HCT116 (cell line): ENCODE measurements at regions not wholly inside any gene's neighbourhood (a gene's known extent, or its start where the extent isn't known, plus 50 kb on each side); places are given as distances from the start of the nearest gene placed in this dataset.

Source experiments
- ATAC-seq: fragments of 200-7000 bp; cut with Tn5 transposase; 2 replicates; pipeline ENCODE4 v1.9.1; 2020; ENCODE audit warnings: mild to moderate bottlenecking, moderate library complexity
- BruUV-seq: library from RNA; stranded (reverse); fragments of 400-500 nt; replicated peaks from 2 replicates; lab custom pipeline; 2021; lab: Mats Ljungman, UMichigan
- CTCF ChIA-PET: fragments of 300-600 bp; sonication (Branson Sonifier 250); formaldehyde crosslinking; loops from one replicate; lab custom pipeline; 2021; ENCODE audit warnings: antibody characterized with exemption; lab: Charles Lee
- POLR2A ChIA-PET: fragments of 300-600, 350-600 bp; sonication (Branson Sonifier 250); formaldehyde crosslinking; loops from one replicate; lab custom pipeline; 2021; ENCODE audit warnings: antibody characterized with exemption; lab: Charles Lee
- RAD21 ChIA-PET, 2 experiments: fragments of 300-600 bp; sonication (Branson Sonifier 250); formaldehyde crosslinking; loops; one replicate each; lab custom pipeline; 2023; ENCODE audit warnings: low total read pairs in 2 of 2; ENCODE audit not compliant: uncharacterized antibody in 2 of 2, unreplicated experiment in 2 of 2, low non-redundant PET in 1 of 2; lab: Charles Lee
- DNase-seq: peaks from one replicate; pipeline ENCODE4 v3.0.0-alpha.2; 2010; ENCODE audit warnings: low read depth, low spot score
- H2AFZ ChIP-seq: fragments of 200-600 bp; shearing (Covaris generic), sonication (generic); 2 replicates; pipeline ENCODE4 v1.6.1; 2017; ENCODE audit warnings: low read depth, mixed run types, mixed read lengths, antibody characterized with exemption, low read length; ENCODE audit not compliant: poor library complexity, severe bottlenecking
- H3K27ac ChIP-seq: 2 replicates; pipeline ENCODE4 v1.5.1; 2012; ENCODE audit warnings: low read depth, low read length
- H3K27me3 ChIP-seq: fragments of 200-600 bp; sonication (generic); 2 replicates; pipeline ENCODE4 v1.6.1; 2016; ENCODE audit warnings: mixed run types, low read length, mixed read lengths; ENCODE audit not compliant: insufficient read depth
- H3K36me3 ChIP-seq, 2 experiments: fragments of 200-500 bp in 1 of 2; fragments of 200-600 bp in 1 of 2; sonication (Bioruptor generic) in 1 of 2; sonication (generic) in 1 of 2; 2 replicates each; pipeline versions ENCODE4 v1.5.1 to v1.6.1; 2014 to 2016; ENCODE audit warnings: low read length in 2 of 2, inconsistent platforms in 1 of 2, mixed read lengths in 1 of 2, mixed run types in 1 of 2; ENCODE audit not compliant: insufficient read depth in 2 of 2, control insufficient read depth in 1 of 2
- H3K4me1 ChIP-seq, 2 experiments: fragments of 200-600 bp in 1 of 2; sonication (generic) in 1 of 2; 2 replicates each; pipeline versions ENCODE4 v1.5.1 to v1.6.1; 2012 to 2017; ENCODE audit warnings: low read length in 2 of 2, inconsistent platforms in 1 of 2, mild to moderate bottlenecking in 1 of 2, mixed read lengths in 1 of 2, mixed run types in 1 of 2, moderate library complexity in 1 of 2; ENCODE audit not compliant: insufficient read depth in 2 of 2, control insufficient read depth in 1 of 2
- H3K4me2 ChIP-seq: fragments of 200-600 bp; sonication (generic); 2 replicates; pipeline ENCODE4 v1.6.1; 2017; ENCODE audit warnings: mixed run types, low read length, mixed read lengths
- H3K4me3 ChIP-seq, 2 experiments: fragments of 200-600 bp in 1 of 2; sonication (generic) in 1 of 2; replicated peaks in 1 of 2; 2 replicates each; pipeline ENCODE4 v1.5.1; 2011 to 2016; ENCODE audit warnings: low read length in 2 of 2, control low read depth in 1 of 2, low read depth in 1 of 2, mild to moderate bottlenecking in 1 of 2, mixed read lengths in 1 of 2, mixed run types in 1 of 2
- H3K79me2 ChIP-seq: fragments of 200-600 bp; sonication (generic); 2 replicates; pipeline ENCODE4 v1.6.1; 2017; ENCODE audit warnings: mild to moderate bottlenecking, mixed run types, low read length, moderate library complexity, mixed read lengths; ENCODE audit not compliant: insufficient read depth
- H3K9ac ChIP-seq: fragments of 200-600 bp; sonication (generic); 2 replicates; pipeline ENCODE4 v1.6.1; 2016; ENCODE audit warnings: low read length, mixed read lengths
- H3K9me2 ChIP-seq: fragments of 200-600 bp; sonication (generic), shearing (Covaris generic); 2 replicates; pipeline ENCODE4 v1.6.1; 2017; ENCODE audit warnings: mixed run types, mild to moderate bottlenecking, moderate library complexity; ENCODE audit not compliant: insufficient read depth
- H3K9me3 ChIP-seq, 2 experiments: fragments of 200-500 bp in 1 of 2; fragments of 200-600 bp in 1 of 2; sonication (Bioruptor generic) in 1 of 2; sonication (generic) in 1 of 2; 2 replicates each; pipeline ENCODE4 v1.6.1; 2014 to 2017; ENCODE audit warnings: low read length in 2 of 2, mixed read lengths in 2 of 2, inconsistent platforms in 1 of 2, low read depth in 1 of 2, mild to moderate bottlenecking in 1 of 2, mixed run types in 1 of 2, moderate library complexity in 1 of 2; ENCODE audit not compliant: control insufficient read depth in 1 of 2, insufficient read depth in 1 of 2
- H4K20me1 ChIP-seq: fragments of 200-600 bp; sonication (generic), shearing (Covaris generic); 2 replicates; pipeline ENCODE4 v1.6.1; 2017; ENCODE audit warnings: mixed run types, mild to moderate bottlenecking, moderate library complexity; ENCODE audit not compliant: insufficient read depth
- CTCF ChIP-seq, 3 experiments: fragments of 200-600 bp in 1 of 3; sonication (generic) in 1 of 3; IDR thresholded peaks in 2 of 3; conservative IDR thresholded peaks in 1 of 3; 2 replicates each; pipeline ENCODE4 v1.5.1; 2012 to 2017; ENCODE audit warnings: low read depth in 2 of 3, low read length in 2 of 3, antibody characterized with exemption in 1 of 3, borderline replicate concordance in 1 of 3, control low read depth in 1 of 3, mild to moderate bottlenecking in 1 of 3, mixed read lengths in 1 of 3, mixed run types in 1 of 3, moderate library complexity in 1 of 3; ENCODE audit not compliant: insufficient read depth in 1 of 3
- EGR1 ChIP-seq: IDR thresholded peaks from 2 replicates; pipeline ENCODE4 v1.6.1; 2012; ENCODE audit warnings: low read depth
- ELF1 ChIP-seq: IDR thresholded peaks from 2 replicates; pipeline ENCODE4 v1.6.1; 2012; ENCODE audit warnings: low read depth, borderline replicate concordance
- FOSL1 ChIP-seq: IDR thresholded peaks from 2 replicates; pipeline ENCODE4 v1.6.1; 2012; ENCODE audit warnings: low read depth
- JUND ChIP-seq: IDR thresholded peaks from 2 replicates; pipeline ENCODE4 v1.6.1; 2012
- MAX ChIP-seq: IDR thresholded peaks from 2 replicates; pipeline ENCODE4 v1.6.1; 2012
- POLR2A ChIP-seq: IDR thresholded peaks from 2 replicates; pipeline ENCODE4 v1.7.0; 2011; ENCODE audit warnings: borderline replicate concordance; ENCODE audit not compliant: insufficient read depth, insufficient read length; ENCODE audit errors: extremely low read depth
- RAD21 ChIP-seq: IDR thresholded peaks from 2 replicates; pipeline ENCODE4 v1.6.1; 2012; ENCODE audit warnings: low read depth, mild to moderate bottlenecking
- SIN3A ChIP-seq: IDR thresholded peaks from 2 replicates; pipeline ENCODE4 v1.6.1; 2012; ENCODE audit warnings: low read depth
- SP1 ChIP-seq: IDR thresholded peaks from 2 replicates; pipeline ENCODE4 v1.6.1; 2012; ENCODE audit warnings: low read depth
- SRF ChIP-seq: IDR thresholded peaks from 2 replicates; pipeline ENCODE4 v1.6.1; 2012; ENCODE audit warnings: low read depth
- TCF7L2 ChIP-seq: IDR thresholded peaks from 2 replicates; pipeline ENCODE4 v1.7.0; 2011; ENCODE audit warnings: borderline replicate concordance, inconsistent platforms; ENCODE audit not compliant: insufficient read depth, insufficient read length; ENCODE audit errors: extremely low read depth
- YY1 ChIP-seq: IDR thresholded peaks from 2 replicates; pipeline ENCODE4 v1.6.1; 2011; ENCODE audit warnings: low read length, low read depth, moderate library complexity, mild to moderate bottlenecking; ENCODE audit not compliant: insufficient replicate concordance; ENCODE audit errors: extremely low read depth
- ZFX ChIP-seq: fragments of 450-650 bp; IDR thresholded peaks from 2 replicates; pipeline ENCODE4 v1.6.1; 2017
- ZNF274 ChIP-seq: fragments of 200-500 bp; sonication (Bioruptor generic); IDR thresholded peaks from 2 replicates; pipeline ENCODE4 v1.6.1; 2014; ENCODE audit warnings: mild to moderate bottlenecking, low read depth, low read length, inconsistent platforms
- intact Hi-C: fragments of 100-400 bp; cut with micrococcal nuclease; formaldehyde crosslinking; loops from 2 replicates; pipeline ENCODE4 v1.10.0; 2022
- TF ChIP-seq, protein P1 (sequence below): IDR thresholded peaks from 2 replicates; pipeline ENCODE4 v1.6.1; 2012; ENCODE audit warnings: low read depth

DNA sequence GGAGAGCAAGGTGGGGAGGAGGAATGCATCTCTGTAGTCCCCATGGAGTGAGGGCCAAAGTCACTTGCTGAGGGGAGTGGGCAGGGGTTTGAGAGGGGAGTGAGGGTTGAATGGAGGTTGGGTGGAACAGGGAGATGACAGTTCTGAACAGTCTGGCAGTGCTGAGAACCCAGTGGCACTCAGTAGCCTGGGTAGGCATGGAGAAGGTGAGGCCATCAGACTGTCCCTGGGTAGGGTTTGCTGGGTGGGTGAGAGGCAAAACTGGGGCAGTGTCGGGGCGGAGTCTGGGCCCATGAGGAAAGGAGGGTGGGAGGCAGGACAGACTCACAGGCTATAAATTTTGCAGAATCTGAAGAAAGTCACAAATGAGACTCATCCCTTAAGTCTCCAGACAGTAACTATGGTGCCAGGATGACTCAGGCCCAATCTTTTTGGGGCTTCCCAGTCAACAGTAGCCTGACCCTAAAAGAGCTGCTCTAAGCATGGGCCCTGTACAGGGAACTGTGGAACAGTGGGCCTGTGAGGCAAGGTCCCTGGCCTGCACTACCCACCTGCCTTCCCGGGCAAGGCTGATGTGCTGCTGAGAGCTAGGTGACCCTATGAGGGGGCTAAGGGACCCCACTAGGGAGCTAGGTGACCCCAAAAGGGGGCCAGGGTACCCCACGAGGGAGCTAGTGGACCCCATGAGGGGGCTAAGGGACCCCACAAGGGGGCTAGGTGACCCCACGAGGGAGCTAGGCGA is 51.0 kb upstream of the DMRTB1 start (continued):
- TF ChIP-seq TCF7L2 (no peak), SRF (no peak), RAD21 (no peak), SP1 (no peak)
- TF ChIP-seq, protein P1, sequence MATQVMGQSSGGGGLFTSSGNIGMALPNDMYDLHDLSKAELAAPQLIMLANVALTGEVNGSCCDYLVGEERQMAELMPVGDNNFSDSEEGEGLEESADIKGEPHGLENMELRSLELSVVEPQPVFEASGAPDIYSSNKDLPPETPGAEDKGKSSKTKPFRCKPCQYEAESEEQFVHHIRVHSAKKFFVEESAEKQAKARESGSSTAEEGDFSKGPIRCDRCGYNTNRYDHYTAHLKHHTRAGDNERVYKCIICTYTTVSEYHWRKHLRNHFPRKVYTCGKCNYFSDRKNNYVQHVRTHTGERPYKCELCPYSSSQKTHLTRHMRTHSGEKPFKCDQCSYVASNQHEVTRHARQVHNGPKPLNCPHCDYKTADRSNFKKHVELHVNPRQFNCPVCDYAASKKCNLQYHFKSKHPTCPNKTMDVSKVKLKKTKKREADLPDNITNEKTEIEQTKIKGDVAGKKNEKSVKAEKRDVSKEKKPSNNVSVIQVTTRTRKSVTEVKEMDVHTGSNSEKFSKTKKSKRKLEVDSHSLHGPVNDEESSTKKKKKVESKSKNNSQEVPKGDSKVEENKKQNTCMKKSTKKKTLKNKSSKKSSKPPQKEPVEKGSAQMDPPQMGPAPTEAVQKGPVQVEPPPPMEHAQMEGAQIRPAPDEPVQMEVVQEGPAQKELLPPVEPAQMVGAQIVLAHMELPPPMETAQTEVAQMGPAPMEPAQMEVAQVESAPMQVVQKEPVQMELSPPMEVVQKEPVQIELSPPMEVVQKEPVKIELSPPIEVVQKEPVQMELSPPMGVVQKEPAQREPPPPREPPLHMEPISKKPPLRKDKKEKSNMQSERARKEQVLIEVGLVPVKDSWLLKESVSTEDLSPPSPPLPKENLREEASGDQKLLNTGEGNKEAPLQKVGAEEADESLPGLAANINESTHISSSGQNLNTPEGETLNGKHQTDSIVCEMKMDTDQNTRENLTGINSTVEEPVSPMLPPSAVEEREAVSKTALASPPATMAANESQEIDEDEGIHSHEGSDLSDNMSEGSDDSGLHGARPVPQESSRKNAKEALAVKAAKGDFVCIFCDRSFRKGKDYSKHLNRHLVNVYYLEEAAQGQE = no peak

GRCh38 chr1:53408755-53409129 is 50.5 kb upstream of the DMRTB1 start:
- ChIA-PET CTCF (interaction anchor here (2.4 kb wide), 1 partner anchor 15 kb away, joined by 8 read pairs; no protein-coding TSS in a partner anchor), POLR2A (no interaction called here), RAD21 (no interaction called here)
- no peak overlapping the region for H3K4me2 ChIP-seq
- no peak overlapping the region for H3K27ac ChIP-seq
- H3K4me1 ChIP-seq = peaks cover 21 to 45% of the 10 kb centered on the region in 2 experiments
- no peaks in the 10 kb centered on the region for H3K9me3 ChIP-seq
- DNase-seq (no peak), ATAC-seq (no peak)
- no peak overlapping the region for H2AFZ ChIP-seq
- no peaks in the 10 kb centered on the region for H4K20me1 ChIP-seq
- H3K4me3 ChIP-seq = no peak overlapping the region
- no peaks in the 10 kb centered on the region for H3K27me3 ChIP-seq
- no TSS peak for BruUV-seq
- no peaks in the 10 kb centered on the region for H3K9me2 ChIP-seq
- H3K36me3 ChIP-seq = no peaks in the 10 kb centered on the region
- H3K9ac ChIP-seq = no peak overlapping the region
- H3K79me2 ChIP-seq = no peaks in the 10 kb centered on the region
- intact Hi-C loops = no loop called here
- TF ChIP-seq SIN3A (no peak), ELF1 (no peak), FOSL1 (no peak), ZFX (no peak), JUND (no peak), EGR1 (no peak), POLR2A (no peak), CTCF (IDR thresholded peaks at IDR 0.05 in 2 of 3, conservative IDR thresholded peaks at IDR 0.05 in 1 of 3; ENCODE audit: borderline replicate concordance in 1 of 3, insufficient read depth in 1 of 3, low read depth in 2 of 3, low read length in 2 of 3) (no peak), YY1 (no peak), ZNF274 (no peak), MAX (no peak), SRF (no peak)
- TF ChIP-seq, protein P1 = no peak
